Activated CD8-positive, alpha-beta T cell treated with anti-CD3 and anti-CD28 coated beads for 36 hours (primary cell): ENCODE measurements at regions not wholly inside any gene's neighbourhood (a gene's known extent, or its start where the extent isn't known, plus 50 kb on each side); places are given as distances from the start of the nearest gene placed in this dataset.

Experiments
- ATAC-seq: fragments of 200-7000 bp; cut with Tn5 transposase; one replicate; pipeline ENCODE4 v1.10.0; 2021; ENCODE audit warnings: mild to moderate bottlenecking, moderate library complexity
- CTCF ChIA-PET: fragments of 350-600 bp; sonication (Branson Sonifier 250); formaldehyde crosslinking; loops from one replicate; lab custom pipeline; 2021; ENCODE audit warnings: antibody characterized with exemption; lab: Charles Lee
- POLR2A ChIA-PET: fragments of 350-600 bp; sonication (Branson Sonifier 250); formaldehyde crosslinking; loops from one replicate; lab custom pipeline; 2021; ENCODE audit warnings: antibody characterized with exemption; lab: Charles Lee
- DNase-seq: peaks from one replicate; pipeline ENCODE4 v3.0.0-alpha.2; 2020
- H3K27ac Mint-ChIP-seq: one replicate; pipeline ENCODE4 v1.8.0; 2021; ENCODE audit warnings: mild to moderate bottlenecking, mixed read lengths
- H3K27me3 Mint-ChIP-seq: one replicate; pipeline ENCODE4 v1.8.0; 2021; ENCODE audit warnings: mixed read lengths
- H3K36me3 Mint-ChIP-seq: one replicate; pipeline ENCODE4 v1.8.0; 2021; ENCODE audit warnings: low read depth, mixed read lengths
- H3K4me1 Mint-ChIP-seq: one replicate; pipeline ENCODE4 v1.8.0; 2021; ENCODE audit warnings: low read depth, mixed read lengths
- H3K4me3 Mint-ChIP-seq: one replicate; pipeline ENCODE4 v1.8.0; 2021; ENCODE audit warnings: mild to moderate bottlenecking, moderate library complexity, mixed read lengths
- H3K9me3 Mint-ChIP-seq: one replicate; pipeline ENCODE4 v1.8.0; 2021; ENCODE audit warnings: mixed read lengths
- CTCF ChIP-seq: fragments of 200-600 bp; IDR thresholded peaks from one replicate; pipeline ENCODE4 v1.8.0; 2022; ENCODE audit warnings: antibody characterized with exemption, mild to moderate bottlenecking
- intact Hi-C: fragments of 100-400 bp; cut with micrococcal nuclease; formaldehyde crosslinking; loops from one replicate; pipeline ENCODE4 v1.10.0; 2022

- TF ChIP-seq CTCF, result no peak
- Mint-ChIP-seq H3K9me3 (no peaks in the 10 kb centered on the region), H3K4me3 (no peak overlapping the region), H3K36me3 (no peaks in the 10 kb centered on the region), H3K27ac (no peak overlapping the region), H3K27me3 (peaks cover under 1% of the 10 kb centered on the region), H3K4me1 (no peaks in the 10 kb centered on the region)
- POLR2A ChIA-PET, result no interaction called here
- DNase-seq, result no peak
- CTCF ChIA-PET, result no interaction called here
- no peak for ATAC-seq
- intact Hi-C loops, result no loop called here
Observed at GRCh38 chr16:86378128-86378527, 132.2 kb upstream of the FOXF1 start.

- Mint-ChIP-seq H3K36me3 (no peaks in the 10 kb centered on the region), H3K9me3 (no peaks in the 10 kb centered on the region), H3K27ac (no peak overlapping the region)
Observed at GRCh38 chr16:86378831-86379504, 131.4 kb upstream of the FOXF1 start.

GRCh38 chr16:86379505-86379846 is 130.9 kb upstream of the FOXF1 start:
- Mint-ChIP-seq H3K4me1 (no peaks in the 10 kb centered on the region), H3K36me3 (no peaks in the 10 kb centered on the region), H3K4me3 (no peak overlapping the region), H3K27me3 (peaks cover 4% of the 10 kb centered on the region), H3K9me3 (no peaks in the 10 kb centered on the region), H3K27ac (no peak overlapping the region)
- ChIA-PET CTCF (interaction anchor here (0.6 kb wide), 1 partner anchor 156 kb away, joined by 4 read pairs; no protein-coding TSS in a partner anchor), POLR2A (no interaction called here)
- intact Hi-C loops, result no loop called here
- no peak for TF ChIP-seq CTCF
- ATAC-seq (no peak), DNase-seq (no peak)

More at GRCh38 chr16:86378831-86379504, 131.4 kb upstream of the FOXF1 start:
- no peak for TF ChIP-seq CTCF
- DNase-seq, result no peak
- no peak for ATAC-seq
- Mint-ChIP-seq H3K27me3 (peaks cover 4% of the 10 kb centered on the region), H3K4me1 (no peaks in the 10 kb centered on the region), H3K4me3 (no peak overlapping the region)
- CTCF ChIA-PET, result interaction anchor here (0.6 kb wide), 1 partner anchor 156 kb away, joined by 4 read pairs; no protein-coding TSS in a partner anchor
- intact Hi-C loops, result no loop called here
- POLR2A ChIA-PET, result no interaction called here

- no peaks in the 10 kb centered on the region for H3K9me3 Mint-ChIP-seq
- no peak overlapping the region for H3K4me3 Mint-ChIP-seq
- no peaks in the 10 kb centered on the region for H3K36me3 Mint-ChIP-seq
- intact Hi-C loops, result no loop called here
- peaks cover 4% of the 10 kb centered on the region for H3K27me3 Mint-ChIP-seq
- no peak overlapping the region for H3K27ac Mint-ChIP-seq
- H3K4me1 Mint-ChIP-seq, result no peaks in the 10 kb centered on the region
- DNase-seq, result no peak
- ATAC-seq, result no peak
- ChIA-PET POLR2A (no interaction called here), CTCF (no interaction called here)
- no peak for TF ChIP-seq CTCF
Observed at GRCh38 chr16:86380030-86380429, 130.3 kb upstream of the FOXF1 start.

GRCh38 chr16:86381491-86381890 is 128.8 kb upstream of the FOXF1 start:
- no peak for ATAC-seq
- H3K9me3 Mint-ChIP-seq, result no peaks in the 10 kb centered on the region
- TF ChIP-seq CTCF, result no peak
- H3K4me3 Mint-ChIP-seq, result no peak overlapping the region
- no peaks in the 10 kb centered on the region for H3K36me3 Mint-ChIP-seq
- CTCF ChIA-PET, result no interaction called here
- H3K27ac Mint-ChIP-seq, result no peak overlapping the region
- intact Hi-C loops, result no loop called here
- H3K27me3 Mint-ChIP-seq, result peaks cover 8% of the 10 kb centered on the region
- DNase-seq, result no peak
- POLR2A ChIA-PET, result interaction anchor here (1.5 kb wide), 1 partner anchor 10 kb away, joined by 3 read pairs; no protein-coding TSS in a partner anchor
- no peaks in the 10 kb centered on the region for H3K4me1 Mint-ChIP-seq
